Activated CD4-positive, CD25-positive, alpha-beta regulatory T cell treated with anti-CD3 and anti-CD28 coated beads, Interleukin-2, amount 50 U/mL, for 24 hours (primary cell): ENCODE measurements at regions not wholly inside any gene's neighbourhood (a gene's known extent, or its start where the extent isn't known, plus 50 kb on each side); places are given as distances from the start of the nearest gene placed in this dataset.
"Not testable (repeated sequence)": the region's sequence is repeated elsewhere in the genome, so short reads cannot be mapped to it uniquely, and the experiment has no call there.

Source experiments
- ATAC-seq, 2 donors: fragments of 150-1000 bp; cut with Tn5 transposase; one replicate each; pipeline ENCODE4 v1.10.0; 2021; ENCODE audit warnings: mild to moderate bottlenecking in 1 of 2, moderate library complexity in 1 of 2

DNA sequence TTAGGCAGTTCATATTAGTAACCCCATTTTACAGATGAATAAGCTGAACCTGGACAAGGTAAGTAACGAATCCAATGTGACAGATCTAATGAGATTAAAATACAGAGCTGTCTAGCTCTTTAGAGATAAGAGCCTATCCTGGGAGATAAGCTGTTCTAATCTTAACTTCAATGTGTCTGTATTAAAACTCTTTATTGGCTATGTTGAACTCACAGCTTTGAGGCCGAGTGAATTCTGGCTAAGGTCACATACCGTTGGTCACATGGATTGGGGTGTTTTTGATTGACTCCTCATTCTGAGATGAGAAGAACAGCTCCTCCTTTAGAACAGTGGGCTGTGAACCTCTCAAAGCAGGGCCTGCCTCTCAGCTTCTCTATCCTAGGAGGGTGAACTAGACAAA is 113.4 kb upstream of the EEPD1 start:
- ATAC-seq, result no peak

DNA sequence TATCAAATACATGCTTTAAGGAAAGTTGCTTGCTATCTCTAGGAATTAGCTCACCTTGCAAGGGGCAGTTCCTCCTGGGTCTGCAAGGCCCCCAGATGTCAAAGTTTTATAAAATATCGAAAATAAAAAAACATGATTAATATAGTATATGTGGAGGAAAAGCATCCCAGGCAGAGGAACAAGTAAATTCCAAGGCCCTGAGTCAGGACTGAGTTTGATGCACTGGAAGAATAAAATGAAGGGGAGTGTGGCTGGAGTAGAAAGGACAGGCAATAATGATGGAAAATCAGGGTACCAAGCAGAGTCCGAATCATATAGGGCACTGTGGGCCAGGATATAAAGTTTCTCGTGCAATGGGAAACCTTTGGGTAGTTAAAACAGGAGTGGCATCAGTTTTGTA is 112.4 kb upstream of the EEPD1 start:
- ATAC-seq, result no peak

DNA sequence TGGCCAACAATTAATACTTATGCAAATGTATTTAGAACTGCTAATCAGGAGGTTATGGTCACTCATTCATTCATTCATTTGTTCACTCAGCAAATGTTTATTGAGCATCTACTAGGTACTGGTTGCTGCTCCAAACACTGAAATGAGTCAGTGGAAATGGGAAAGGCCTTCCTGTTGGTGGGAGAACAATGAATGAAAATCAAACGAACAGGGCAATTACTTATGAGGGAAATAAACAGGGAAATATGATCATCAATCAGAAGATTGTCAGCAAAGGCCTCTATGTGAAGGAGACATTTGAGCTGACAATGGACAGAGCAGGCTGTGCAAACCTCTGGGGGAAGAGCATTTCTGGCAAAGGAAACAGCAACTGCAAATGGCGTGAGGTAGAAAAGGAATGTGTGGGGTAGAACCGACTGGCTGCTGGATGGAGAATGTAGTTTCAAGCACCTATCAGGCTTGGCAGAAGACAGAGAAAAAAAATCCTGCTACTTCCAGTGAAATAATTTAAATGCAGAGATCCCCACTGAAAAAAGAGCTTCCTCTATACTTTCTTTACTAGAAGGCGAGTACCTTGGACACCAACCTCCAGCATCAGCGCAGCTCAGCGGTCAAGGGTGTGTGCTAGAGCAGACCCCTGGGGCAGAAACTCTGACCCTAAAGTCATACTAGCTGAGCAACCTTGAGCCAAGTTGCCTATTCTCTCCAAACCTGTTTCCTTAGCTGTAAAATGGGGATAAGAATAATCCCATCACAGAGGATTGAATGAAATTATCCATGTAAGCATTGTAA is 108.8 kb upstream of the EEPD1 start:
- no peak for ATAC-seq

DNA sequence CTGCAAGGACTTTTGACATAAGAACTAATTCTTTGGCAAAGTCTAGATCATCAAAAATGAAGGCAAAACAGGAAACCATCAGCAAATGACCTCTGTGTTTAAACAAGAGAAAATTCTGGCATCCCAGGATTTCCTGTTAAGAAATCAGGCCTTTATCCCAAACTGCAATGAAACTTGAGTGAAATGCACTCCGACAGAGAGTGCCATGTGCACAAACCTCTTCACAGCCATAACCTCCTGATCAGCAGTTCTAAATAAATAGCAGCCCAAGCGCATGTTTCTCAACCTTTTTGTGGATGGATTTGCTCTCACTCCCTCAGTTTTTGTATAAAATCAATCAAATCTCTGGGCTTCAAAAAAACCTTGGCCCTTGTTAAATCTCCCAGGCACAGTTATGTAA is 107.7 kb upstream of the EEPD1 start:
- no peak for ATAC-seq

DNA sequence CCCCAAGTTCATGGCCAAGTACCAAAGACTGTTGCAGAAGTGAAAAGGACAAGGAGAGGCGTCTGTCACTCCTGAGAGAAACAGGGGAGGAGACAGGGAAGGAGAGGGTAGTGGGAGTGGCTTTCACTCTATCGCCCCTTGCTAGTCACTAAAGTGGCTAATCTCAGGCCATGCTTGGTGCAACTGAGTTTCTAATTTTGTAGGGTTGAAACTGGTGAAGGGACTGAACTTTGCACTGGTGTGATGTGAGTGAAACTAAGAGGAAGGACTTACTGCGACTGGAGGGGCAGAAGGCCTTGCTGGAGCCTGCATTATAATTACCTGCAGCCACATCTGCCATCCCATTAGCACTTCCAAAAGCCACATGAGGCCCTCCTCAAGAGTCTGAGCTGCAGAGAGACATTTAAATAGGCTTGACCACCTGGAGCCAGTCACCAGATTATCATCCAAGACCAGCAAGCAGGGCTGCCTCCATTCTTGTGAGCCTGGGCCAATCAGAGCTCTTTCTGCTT is 107.2 kb upstream of the EEPD1 start:
- no peak for ATAC-seq

DNA sequence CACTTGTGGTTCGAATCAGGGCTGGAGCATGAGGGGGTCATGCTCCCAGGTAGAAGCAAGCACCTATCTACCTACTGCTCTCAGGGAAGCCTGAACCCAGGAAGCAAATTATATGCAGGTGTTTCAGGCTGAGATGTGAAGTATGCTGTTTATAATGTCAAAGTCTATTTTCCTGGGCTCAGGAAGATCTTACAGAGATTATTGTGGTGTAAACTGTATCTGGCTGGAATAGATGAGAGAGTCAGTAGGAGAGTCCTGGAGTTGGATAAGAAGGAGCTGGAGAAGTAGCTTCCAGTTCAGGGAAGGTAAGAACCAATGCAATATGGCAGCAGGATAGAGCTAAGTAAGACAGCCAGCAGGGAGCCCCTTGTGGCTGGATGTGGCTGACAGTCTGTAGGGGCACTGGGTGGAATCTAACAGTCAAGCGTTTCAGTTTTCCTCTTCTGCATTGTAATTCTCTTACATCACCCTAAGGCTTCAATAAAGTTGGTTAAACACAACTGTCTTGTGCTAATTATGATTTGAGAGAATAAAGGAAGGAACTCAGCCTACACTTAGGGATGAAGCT is 105.9 kb upstream of the EEPD1 start:
- no peak for ATAC-seq

DNA sequence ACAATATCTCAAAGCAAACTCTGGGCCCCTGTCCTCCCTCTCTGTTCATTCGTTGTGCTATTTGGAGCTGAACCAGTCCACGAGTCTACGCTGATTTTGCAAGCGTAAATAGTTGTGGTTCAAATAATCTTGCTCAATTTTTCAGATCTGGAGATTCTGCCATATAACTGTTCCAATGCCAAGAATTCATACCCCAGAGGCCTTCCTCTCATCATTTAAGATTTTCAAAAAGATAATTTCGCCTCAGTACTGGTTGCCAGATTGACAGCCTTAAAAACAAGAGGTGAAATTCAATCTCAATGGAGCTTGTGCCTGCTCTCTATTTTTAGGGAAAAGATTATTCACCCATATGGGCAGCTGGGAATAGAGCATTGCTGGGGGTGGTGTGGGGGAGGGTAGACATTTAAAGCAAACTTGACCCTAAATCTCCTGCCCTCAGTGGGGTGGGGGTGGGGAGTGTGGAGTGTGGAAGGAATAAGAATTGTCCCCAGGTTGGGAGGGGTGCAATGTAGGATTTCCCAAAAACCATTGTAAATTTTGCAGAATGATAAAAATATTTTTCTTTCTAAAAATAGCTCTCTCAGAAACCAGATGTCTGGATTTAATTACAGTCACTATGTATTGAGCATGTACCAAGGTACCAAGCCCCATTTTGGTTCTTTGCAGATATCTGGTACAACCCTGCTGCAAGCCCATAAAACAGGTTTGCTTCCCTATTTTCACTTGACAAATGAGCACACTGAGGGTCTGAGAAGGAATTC is 104.7 kb upstream of the EEPD1 start:
- no peak for ATAC-seq

DNA sequence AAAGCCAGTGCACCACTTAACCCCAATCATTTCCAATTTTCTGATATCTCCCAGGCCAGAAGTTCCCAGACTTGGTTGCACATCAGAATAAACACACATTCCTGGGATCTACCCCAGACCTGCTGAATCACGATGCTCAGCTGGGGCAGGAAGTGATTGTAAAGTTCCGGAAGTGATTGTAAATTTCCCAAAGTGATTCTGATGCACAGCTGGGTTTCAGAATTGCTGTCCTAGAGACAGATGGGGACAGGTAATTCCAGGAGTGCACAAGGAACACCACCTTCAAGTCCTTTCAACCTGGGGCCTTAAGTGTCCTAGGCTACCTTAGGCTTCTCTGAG is 104.2 kb upstream of the EEPD1 start:
- no peak for ATAC-seq

DNA sequence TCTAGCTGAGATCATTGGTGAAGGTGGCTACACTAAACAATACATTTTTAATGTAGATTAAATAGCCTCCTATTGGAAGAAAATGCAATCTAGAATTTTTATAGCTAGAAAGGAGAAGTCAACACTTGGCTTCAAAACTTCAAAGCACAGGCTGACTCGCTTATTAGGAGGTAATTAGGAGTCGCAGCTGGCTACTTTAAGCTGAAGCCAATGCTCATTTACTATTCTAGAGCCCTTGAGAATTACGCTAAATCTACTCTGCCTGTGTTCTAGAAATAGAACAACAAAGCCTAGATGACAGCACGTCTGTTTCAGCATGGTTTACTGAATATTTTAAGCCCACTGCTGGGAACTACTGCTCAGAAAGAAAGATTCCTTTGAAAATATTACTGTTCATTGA is 101.6 kb upstream of the EEPD1 start:
- ATAC-seq, result no peak

DNA sequence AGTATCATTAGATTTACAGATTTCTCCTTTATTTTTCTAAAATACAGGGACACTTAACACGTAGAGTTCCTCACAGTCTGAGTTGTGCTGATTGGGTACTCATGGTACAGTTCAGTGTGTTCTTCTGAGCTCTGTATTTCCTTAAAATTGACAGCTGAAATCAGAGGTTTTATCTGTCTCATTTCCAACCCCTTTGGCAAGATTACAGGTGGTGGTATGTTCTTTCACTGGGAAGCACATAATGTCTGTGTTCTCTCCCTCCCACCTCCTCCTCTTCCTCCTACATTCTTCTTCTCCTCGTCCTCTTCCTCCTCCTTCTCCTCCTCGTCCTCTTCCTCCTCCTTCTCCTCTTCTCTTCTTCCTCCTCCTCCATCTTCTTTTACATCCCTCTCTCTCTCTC is 99.5 kb upstream of the EEPD1 start:
- no peak for ATAC-seq

DNA sequence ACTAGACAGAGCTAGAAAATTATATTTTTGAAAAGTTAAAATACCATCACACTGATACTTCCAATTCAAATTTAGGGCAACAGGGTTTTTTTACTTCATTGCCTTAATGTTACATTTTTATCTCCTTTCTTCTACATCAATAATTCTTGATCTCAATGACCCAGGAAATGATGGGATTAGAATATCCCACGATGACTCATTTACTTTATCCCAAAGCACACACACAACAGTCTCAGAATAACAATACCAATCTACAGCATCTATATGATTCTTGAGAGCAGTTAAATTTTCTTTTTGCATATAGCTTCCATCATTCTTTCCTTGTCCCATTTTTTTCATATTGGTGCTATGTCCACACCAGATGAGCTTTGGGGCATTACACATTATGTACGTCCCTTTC is 98.4 kb upstream of the EEPD1 start:
- ATAC-seq, result no peak

DNA sequence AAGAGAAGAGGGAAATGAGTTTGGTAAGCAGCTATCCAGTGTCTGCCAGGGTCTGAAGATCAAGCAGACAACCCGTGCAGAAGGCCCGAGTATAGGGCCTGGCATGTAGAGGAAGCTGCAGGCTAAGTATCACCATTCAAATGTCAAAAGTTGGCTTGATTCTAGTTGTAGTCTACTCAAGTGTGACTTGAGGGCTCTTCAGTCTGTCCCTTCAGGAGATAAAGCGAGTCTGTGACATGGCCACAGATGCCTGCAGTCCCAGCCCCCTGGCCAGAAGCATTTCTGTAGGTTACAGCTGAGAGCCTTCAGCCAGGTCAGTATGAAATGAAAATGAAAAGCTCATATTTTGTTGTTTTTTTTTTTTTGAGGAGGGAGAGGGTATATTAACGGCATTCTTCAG is 97.8 kb upstream of the EEPD1 start:
- ATAC-seq, result no peak

DNA sequence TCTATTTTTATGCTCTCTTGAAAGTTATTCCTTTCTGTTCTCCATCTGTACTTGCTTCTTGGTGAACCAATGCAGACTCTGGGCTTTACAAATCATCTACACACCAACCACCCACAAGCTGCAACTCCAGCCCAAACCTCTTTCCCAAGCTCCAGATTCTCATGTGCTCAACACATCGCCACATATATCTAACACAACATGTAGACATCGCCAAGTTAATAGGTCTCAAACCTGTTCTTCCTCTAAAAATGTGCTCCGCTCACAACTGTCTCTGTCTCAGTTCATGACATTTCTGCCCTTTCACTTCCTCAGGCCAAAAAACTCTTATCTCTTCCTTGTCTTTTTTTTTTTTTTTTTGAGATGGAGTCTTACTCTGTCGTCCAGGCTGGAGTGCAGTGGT is 95.7 kb upstream of the EEPD1 start:
- no peak for ATAC-seq

DNA sequence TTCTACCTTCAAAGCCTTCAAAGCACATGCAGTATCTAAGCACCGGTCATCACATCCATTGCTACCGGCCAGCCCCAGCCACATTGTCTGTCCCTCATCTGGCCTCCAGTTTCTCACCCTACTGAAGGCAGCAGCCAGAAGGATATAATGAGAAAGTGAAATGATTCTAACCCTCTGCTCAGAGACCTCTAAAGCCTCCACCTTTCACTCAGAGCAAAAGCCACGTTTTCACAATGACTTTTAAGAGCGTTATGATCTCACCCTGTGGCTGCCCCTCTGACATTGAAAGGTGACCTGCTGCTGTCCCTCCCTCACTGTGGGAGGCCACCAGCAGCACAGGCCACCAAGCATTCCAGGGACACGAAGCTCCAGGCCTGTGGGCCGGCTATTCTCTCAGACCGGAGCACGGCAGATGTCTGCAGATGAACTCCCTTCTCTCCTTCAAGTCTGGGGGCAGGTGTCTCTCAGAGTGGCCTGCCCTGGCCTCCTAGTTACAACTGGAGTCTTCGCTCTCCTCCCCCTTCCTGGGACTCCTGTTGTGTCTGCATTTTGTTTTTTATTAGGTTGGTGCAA is 94.9 kb upstream of the EEPD1 start:
- ATAC-seq, result no peak

DNA sequence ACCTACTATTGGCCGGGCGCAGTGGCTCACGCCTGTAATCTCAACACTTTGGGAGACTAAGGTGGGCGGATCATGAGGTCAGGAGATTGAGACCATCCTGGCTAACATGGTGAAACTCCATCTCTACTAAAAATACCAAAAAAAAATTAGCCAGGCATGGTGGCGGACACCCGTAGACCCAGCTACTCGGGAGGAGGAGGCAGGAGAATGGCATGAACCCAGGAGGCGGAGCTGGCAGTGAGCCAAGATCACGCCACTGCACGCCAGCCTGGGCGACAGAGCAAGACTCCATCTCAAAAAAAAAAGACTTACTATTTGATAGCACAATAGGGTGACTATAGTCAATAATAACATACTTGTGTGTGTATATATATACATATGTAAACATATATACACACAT is 92.7 kb upstream of the EEPD1 start:
- ATAC-seq, result not testable (repeated sequence)

DNA sequence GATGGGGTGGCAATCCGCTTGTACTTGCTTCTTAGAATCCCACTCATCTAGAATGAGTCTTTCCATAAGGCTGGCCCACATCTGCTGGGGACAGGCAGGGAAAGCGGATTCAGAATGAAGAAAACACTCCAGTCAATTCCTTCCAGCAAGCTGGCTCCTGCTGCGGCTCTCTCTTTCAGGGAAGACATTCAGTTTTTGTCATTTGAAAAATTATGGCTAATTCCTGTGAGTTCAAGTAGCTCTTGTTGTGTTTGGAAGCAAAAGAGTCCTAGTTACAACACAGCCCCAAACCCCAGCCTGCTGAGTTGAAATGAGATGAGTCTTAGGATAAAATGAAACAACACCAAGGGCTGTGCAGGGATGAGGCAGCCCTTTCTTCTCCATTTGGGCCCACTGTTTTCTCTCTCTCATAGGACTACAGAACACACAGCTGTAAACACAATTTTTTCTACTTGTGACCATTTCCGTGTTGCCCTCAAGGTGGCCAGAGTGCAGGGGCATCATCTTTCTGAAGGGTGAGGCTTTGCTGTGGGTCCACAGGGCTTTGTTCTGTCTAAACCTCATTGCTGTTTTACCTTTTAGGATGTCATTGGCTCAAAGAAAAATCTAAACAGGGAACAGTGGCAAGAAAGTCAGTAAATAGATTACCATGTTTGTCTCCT is 90.8 kb upstream of the EEPD1 start:
- ATAC-seq, result no peak

DNA sequence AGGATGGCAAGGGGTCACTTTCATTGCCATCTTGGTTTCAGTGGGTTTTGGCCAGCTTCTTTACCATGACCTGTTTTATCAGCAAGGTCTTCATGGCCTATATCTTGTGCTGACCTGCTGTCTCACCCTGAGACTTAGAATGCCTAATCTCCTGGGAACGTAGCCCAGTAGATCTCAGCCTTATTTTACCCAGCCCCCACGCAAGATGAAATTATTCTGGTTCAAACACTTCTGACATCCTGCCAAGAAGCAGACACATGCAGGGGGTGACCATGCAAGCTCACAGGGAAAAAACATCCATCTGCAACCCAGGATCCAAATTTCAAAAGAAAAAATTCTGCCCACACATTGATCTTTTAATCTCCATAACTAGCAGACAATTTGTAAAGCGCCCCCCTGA is 88.4 kb upstream of the EEPD1 start:
- ATAC-seq, result no peak

DNA sequence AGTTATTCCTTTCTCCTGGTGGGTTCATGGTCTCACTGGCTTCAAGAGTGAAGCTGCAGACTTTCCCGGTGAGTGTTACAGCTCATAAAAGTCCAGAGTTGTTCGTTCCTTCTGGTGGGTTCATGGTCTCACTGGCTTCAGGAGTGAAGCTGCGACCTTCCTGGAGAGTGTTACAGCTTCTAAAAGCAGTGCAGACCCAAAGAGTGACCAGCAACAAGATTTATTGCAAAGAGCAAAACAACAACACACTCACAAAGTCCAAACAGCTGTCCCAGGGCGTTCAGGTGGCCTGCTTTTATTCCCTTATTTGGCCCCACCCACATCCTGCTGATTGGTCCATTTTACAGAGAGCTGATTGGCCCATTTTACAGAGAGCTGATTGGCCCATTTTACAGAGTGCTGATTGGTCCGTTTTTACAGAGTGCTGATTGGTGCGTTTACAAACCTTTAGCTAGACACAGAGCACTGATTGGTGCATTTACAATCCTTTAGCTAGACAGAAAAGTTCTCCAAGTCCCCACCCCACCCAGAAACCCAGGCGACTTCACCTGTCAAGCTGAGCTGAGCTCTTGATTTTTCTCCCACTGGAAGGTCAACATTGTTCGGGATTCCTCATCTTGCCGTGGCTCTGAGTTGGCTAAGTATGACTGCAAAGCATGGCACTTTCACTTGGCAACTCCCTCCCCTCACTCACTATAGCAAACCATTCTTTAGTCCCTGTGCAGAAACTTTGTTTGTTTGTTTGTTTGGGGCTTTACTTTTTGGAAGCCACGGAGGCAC is 87.3 kb upstream of the EEPD1 start:
- not testable (repeated sequence) for ATAC-seq

DNA sequence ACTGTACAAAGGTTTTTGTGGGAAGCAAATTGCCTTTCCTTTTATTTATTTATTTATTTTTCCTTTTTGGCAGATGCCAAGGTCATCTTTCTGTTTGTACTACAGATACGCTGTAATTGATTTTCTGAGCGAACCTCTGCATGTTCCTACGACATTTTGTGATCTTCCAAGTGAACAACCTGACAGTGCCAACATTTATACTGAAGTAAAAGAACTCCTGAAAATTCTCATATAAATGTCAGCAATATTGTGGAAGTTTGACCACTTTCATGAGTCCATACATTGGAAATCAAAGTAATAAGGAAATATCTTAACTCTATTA is 86.8 kb upstream of the EEPD1 start:
- ATAC-seq, result no peak

DNA sequence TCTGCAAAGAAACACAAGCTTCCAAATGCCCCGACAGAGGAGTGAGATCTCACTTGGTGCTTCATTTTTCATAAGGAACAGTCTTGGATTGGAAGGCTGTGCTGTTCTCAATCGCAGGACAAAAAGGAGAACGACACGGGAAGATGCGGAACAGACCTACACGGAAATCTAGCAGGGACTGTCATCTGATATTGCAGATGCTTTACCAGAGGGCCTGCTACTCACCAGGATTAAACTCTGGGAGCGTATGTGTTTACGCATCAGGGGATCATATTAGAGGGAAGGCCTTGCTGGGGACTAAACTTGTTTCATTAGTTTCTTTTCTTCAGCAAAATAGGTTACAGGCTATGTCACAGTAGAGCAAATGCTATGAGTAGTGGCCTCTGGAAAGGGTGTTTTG is 82.8 kb upstream of the EEPD1 start:
- ATAC-seq, result no peak

DNA sequence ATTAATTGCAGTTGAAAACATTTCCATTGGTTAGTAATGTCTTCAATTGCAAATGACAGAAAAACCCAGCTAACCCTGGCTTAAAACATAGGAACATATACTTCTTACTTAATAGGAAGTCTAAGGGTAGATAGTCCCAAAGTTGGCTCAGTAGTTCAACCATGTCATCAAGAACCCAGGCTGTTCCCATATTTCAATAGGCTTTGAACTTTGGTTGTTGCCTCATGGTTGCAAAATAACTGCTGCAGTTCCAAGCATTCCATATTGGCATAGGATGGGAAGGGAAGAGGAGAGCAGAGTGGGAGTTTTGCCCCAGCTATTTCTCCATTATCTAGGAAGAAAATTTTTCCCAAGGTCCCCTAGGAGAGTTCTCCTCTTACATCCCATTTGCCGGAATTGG is 81.4 kb upstream of the EEPD1 start:
- ATAC-seq, result no peak

DNA sequence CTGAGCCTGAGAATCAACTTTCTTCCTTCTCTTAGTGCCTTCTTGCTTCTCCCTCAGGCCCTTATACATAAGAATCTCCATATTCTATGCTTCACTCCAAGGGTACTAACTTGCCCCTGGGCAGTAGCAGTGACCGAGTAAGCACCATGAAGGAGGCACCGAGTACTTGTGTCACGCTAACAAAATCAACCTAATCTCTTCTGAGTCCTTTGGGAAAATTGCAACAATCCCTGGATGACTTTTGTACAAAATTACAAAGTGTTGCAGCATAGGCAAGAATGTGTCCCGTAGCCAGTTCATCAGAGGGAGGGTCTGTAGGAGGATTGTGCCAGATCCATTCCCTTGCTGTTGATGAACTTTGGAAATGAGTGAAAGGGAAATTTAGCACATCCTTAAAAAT is 80.4 kb upstream of the EEPD1 start:
- no peak for ATAC-seq

DNA sequence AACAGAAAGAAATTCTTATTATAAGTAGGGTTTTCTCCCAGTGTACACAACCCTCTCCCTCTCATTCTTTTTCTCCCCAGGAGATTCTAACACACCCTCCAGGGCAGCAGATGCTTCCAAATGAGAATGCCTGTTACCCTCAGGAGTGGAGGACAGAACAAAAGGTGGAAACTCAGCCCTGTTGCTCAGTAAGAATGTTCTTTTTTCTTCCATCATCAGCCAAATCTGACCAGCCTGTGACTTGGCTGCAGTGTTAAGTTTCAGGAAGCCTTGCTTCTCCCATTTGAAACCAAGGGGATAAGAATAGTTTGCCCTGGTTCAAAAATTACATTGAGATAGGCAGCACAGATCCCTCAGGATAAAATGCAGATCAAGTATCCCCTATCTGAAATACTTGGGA is 77.5 kb upstream of the EEPD1 start:
- ATAC-seq, result no peak
